Heart right ventricle (tissue), 16 donors: ENCODE measurements at regions not wholly inside any gene's neighbourhood (a gene's known extent, or its start where the extent isn't known, plus 50 kb on each side); places are given as distances from the start of the nearest gene placed in this dataset.

Experiments
- ATAC-seq, 8 donors: fragments of 200-7000 bp; cut with Tn5 transposase; one replicate each; pipeline ENCODE4 v1.9.1; 2020; ENCODE audit warnings: mild to moderate bottlenecking in 8 of 8, moderate library complexity in 8 of 8, moderate number of reproducible peaks in 1 of 8
- DNase-seq, 2 donors: peaks; one replicate each; pipeline ENCODE4 v3.0.0-alpha.2; 2020
- H3K27ac ChIP-seq, 10 donors: fragments of 200-600 bp; sonication (generic) in 2 of 10; one replicate each; pipeline versions ENCODE4 v1.5.0 to v1.8.0; 2020 to 2022; ENCODE audit warnings: mild to moderate bottlenecking in 3 of 10
- H3K27me3 ChIP-seq, 7 donors: fragments of 200-600 bp; one replicate each; pipeline ENCODE4 v1.8.0; 2021 to 2022; ENCODE audit warnings: mild to moderate bottlenecking in 2 of 7
- H3K36me3 ChIP-seq, 9 donors: fragments of 200-600 bp; sonication (generic) in 1 of 9; one replicate each; pipeline versions ENCODE4 v1.5.0 to v1.8.0; 2020 to 2022; ENCODE audit warnings: mild to moderate bottlenecking in 2 of 9
- H3K4me1 ChIP-seq, 9 donors: fragments of 200-600 bp; sonication (generic) in 1 of 9; one replicate each; pipeline versions ENCODE4 v1.5.0 to v1.8.0; 2020 to 2022; ENCODE audit warnings: mild to moderate bottlenecking in 4 of 9
- H3K4me3 ChIP-seq, 10 donors: fragments of 200-600 bp; sonication (generic) in 2 of 10; one replicate each; pipeline versions ENCODE4 v1.5.0 to v1.8.0; 2020 to 2022; ENCODE audit warnings: mild to moderate bottlenecking in 7 of 10, moderate library complexity in 2 of 10
- H3K9me3 ChIP-seq, 11 donors: fragments of 200-600 bp in 10 of 11; sonication (generic) in 2 of 11; one replicate each; pipeline versions ENCODE4 v1.5.0 to v1.8.0; 2013 to 2022; ENCODE audit warnings: mild to moderate bottlenecking in 2 of 11, control low read depth in 1 of 11, moderate library complexity in 1 of 11
- WGBS, 2 donors: extraction: QIAGEN DNeasy Blood & Tissue Kit; methylation state at CpG; one replicate each; pipeline ENCODE4 v1.1.7; 2013; ENCODE audit warnings: inconsistent platforms in 1 of 2; 5-methylcytosine and 5-hydroxymethylcytosine counted together
- intact Hi-C, 10 donors: fragments of 100-400 bp; cut with DNase I; formaldehyde crosslinking; loops; one replicate each; pipeline versions ENCODE4 v1.11.1 to v1.14.2; 2022
- TF ChIP-seq, protein P1 (sequence below), 9 donors: fragments of 200-600 bp; sonication (generic) in 2 of 9; IDR thresholded peaks; one replicate each; pipeline versions ENCODE4 v1.5.0 to v1.8.0; 2021 to 2022; ENCODE audit warnings: antibody characterized with exemption in 9 of 9, mild to moderate bottlenecking in 5 of 9, moderate library complexity in 1 of 9
- donor health status: Arrhythmogenic right ventricular cardiomyopathy.
- donor health status: ischemic (EF 13 %, LVEDD 7.1; RV severe dilation, severe dysfunction).
- donor health status: healthy with polysubstance abuse.
- donor health status: DM: no; HTN: yes; CAD: no.
- donor health status: DM: no; HTN: no; CAD: no.
- donor health status: ischemic (EF 25% LVEDD 6.9; RV normal size, moderate dysfunction).
- donor health status: ischemic (EF 25% LVEDD 5.7; RV mildly dilated, moderate dysfunction).
- donor health status: healthy.
- donor health status: DM: yes; HTN: yes; CAD: no.
- donor health status: Ischemic cardiomyopathy.
- donor health status: ischemic (EF 35%, LVEDD 5.7; RV mildly dilated, moderate dysfunction).
- donor health status: nonischemic (EF 11% LVEDD 7.7; RV severe dilation, severe dysfunction).
- donor health status: DM: yes; HTN: yes; CAD: no.
- donor health status: PGD.
- donor health status: ischemic (EF 29% LVEDD 5.4; RV normal size, mild dysfunction).
- donor health status: nonischemic (EF 23%, LVEDD 6.1; RV moderate dilation, normal function).

DNA sequence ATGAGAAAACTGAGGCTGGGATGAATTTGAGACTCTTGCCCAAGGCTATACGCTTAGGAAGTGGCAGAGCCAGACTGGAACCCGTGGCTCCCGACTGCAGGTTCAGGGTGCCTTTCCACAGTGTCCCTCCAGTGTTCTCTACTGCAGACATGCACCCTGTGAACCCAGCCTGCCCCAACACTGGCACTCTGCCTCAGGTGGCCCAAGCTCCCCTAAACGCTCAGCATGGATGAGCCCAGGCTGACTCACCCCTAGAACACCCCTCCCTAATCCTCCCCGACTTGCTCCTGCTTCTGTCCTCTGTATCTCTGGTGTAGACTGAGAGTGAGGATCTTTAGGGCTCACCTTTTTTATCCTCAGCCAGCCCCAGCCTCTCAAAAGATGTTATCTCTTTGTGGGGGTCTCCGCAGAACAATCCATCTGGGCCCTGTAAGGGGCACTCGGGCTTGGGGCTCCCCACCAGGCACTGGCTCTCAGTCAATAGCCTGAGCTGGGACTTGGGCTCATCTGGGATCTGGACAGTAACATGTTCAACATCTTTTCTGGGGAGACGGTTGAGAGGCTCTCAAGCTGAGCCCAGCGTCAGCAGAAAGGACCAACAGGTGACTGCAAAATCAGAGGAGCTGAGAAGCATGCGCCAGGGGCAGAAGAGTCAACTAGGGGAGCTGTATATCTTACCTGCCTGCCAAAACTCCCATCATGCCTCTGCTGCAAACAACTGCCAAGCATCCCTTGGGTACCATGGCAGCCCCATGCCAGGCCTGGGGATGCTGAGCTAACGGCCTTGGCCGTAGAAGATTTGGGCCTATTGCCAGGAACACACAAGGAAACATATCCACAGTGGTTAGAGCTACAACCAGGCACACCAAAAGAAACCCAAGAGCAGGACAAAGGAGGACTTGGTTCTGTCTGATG, 176.2 kb downstream of the BUD13 start:
- TF ChIP-seq, protein P1, sequence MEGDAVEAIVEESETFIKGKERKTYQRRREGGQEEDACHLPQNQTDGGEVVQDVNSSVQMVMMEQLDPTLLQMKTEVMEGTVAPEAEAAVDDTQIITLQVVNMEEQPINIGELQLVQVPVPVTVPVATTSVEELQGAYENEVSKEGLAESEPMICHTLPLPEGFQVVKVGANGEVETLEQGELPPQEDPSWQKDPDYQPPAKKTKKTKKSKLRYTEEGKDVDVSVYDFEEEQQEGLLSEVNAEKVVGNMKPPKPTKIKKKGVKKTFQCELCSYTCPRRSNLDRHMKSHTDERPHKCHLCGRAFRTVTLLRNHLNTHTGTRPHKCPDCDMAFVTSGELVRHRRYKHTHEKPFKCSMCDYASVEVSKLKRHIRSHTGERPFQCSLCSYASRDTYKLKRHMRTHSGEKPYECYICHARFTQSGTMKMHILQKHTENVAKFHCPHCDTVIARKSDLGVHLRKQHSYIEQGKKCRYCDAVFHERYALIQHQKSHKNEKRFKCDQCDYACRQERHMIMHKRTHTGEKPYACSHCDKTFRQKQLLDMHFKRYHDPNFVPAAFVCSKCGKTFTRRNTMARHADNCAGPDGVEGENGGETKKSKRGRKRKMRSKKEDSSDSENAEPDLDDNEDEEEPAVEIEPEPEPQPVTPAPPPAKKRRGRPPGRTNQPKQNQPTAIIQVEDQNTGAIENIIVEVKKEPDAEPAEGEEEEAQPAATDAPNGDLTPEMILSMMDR (IDR thresholded peaks at IDR 0.05), result no peak
- Histone ChIP-seq H3K4me3 (no peak overlapping the region), H3K4me1 (peaks cover 0 to 2% (median 0%) of the 10 kb centered on the region in 9 donors), H3K27ac (no peak overlapping the region), H3K36me3 (no peaks in the 10 kb centered on the region), H3K27me3 (peaks cover 0 to 39% (median 0%) of the 10 kb centered on the region in 7 donors), H3K9me3 (no peaks in the 10 kb centered on the region)
- intact Hi-C loops, result no loop called here
- 73 to 78% methylated on average over 12 of the region's 12 CpGs for WGBS, 2 donors
- DNase-seq (no peak), ATAC-seq (no peak)

DNA sequence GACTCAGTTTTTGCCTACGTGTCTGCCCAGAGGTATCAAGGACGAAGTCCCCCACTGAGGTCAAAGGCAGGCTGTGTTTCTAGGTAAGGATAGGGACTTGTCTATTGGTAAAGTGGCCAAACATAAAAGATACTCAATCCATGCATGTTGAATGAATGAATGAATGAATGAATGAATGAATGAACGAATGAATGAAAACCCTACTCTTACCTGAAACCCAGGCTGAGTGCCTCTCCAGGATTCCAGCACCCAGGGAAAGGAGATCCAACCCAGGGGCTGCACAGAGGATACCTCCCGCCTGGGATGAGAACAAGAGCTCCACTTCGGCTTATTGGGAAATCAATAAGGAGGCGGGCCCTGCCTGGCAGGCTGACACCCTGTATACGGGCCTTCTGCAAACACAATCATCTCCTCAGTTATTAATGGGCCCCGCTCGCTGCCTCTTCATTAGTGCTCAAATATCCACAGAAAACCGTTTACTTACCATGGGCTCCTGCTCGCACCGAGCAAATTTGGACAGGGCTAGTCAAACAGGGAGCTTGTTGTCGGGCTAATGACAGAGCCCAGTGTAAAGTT, 177.4 kb downstream of the BUD13 start:
- DNase-seq, result no peak
- H3K36me3 ChIP-seq, result no peaks in the 10 kb centered on the region
- intact Hi-C loops, result no loop called here
- no peak overlapping the region for H3K27ac ChIP-seq
- no peaks in the 10 kb centered on the region for H3K9me3 ChIP-seq
- H3K27me3 ChIP-seq, result peaks cover 0 to 41% (median 4%) of the 10 kb centered on the region in 7 donors
- H3K4me1 ChIP-seq, result no peaks in the 10 kb centered on the region
- TF ChIP-seq, protein P1 (IDR thresholded peaks at IDR 0.05), result no peak
- no peak for ATAC-seq
- no peak overlapping the region for H3K4me3 ChIP-seq
- 77 to 79% methylated on average over 13 of the region's 13 CpGs for WGBS, 2 donors

DNA sequence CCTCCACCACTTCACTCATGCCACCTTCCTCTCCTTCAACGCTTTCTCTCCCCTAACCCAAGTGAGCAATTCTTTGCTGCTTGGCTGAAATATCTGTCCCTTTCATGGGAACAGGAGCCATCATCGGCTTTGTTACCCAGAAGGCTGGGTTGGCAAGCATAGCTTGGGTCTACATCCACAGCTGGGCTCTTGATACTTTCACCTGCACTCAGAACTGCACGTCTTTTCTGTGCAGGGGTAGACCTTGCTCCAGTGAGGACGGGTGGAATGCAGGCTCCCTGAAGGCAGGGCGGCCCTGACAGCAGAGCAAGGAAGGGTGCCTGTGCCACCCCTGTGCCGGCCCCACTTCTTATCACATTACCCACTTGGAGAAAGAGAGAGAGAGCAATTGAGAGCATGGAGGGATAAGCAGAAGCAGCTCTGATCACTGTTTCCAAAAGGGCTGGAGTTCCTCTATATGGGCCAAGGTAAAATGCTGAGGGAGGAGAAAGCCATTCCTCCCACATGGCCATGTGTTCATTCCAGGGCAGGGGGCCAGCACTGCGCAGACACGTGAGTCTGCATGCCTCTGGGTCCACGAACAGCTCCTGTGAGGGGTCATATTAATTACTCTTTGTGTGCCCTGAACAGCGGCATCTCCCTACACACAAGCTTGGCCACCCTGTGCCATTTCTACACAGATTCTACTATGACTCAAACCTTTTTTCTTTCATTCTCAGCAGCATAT, 181.8 kb downstream of the BUD13 start:
- 69 to 72% methylated on average over 10 of the region's 10 CpGs for WGBS, 2 donors
- Histone ChIP-seq H3K27ac (no peak overlapping the region), H3K4me3 (no peak overlapping the region), H3K36me3 (no peaks in the 10 kb centered on the region), H3K27me3 (peaks cover 0 to 45% (median 4%) of the 10 kb centered on the region in 7 donors), H3K9me3 (no peaks in the 10 kb centered on the region), H3K4me1 (no peaks in the 10 kb centered on the region)
- intact Hi-C loops, result no loop called here
- no peak for DNase-seq
- no peak for ATAC-seq
- TF ChIP-seq, protein P1 (IDR thresholded peaks at IDR 0.05), result no peak

DNA sequence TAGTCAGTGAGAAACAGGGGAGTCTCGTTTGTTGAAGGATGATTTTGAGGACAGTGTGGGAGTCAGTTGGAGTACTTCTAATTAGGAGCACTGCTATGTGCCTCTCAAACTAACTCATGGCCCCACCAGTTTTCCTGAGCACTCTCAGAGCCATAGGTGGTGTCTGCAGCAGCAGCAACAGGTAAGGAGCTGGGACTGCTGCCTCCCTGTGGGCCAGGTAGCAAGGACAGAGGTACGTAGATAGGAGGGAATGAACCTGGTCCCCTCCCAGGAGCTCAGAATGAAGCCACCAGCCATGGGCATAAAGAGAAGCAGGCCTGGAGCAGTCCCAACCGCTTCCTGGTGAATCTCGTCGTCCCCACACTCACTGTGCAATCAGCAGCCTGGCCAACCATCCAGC, 183.4 kb downstream of the BUD13 start:
- ATAC-seq, result no peak
- H3K27me3 ChIP-seq, result peaks cover 0 to 42% (median 7%) of the 10 kb centered on the region in 7 donors
- DNase-seq, result no peak
- no peaks in the 10 kb centered on the region for H3K4me1 ChIP-seq
- H3K9me3 ChIP-seq, result no peaks in the 10 kb centered on the region
- intact Hi-C loops, result no loop called here
- no peaks in the 10 kb centered on the region for H3K36me3 ChIP-seq
- TF ChIP-seq, protein P1 (IDR thresholded peaks at IDR 0.05), result no peak
- no peak overlapping the region for H3K27ac ChIP-seq
- no peak overlapping the region for H3K4me3 ChIP-seq
- WGBS, 2 donors, result 76 to 78% methylated on average over 5 of the region's 5 CpGs
